ENCODE measurements at regions not wholly inside any gene's neighbourhood (a gene's known extent, or its start where the extent isn't known, plus 50 kb on each side); places are given as distances from the start of the nearest gene placed in this dataset.
A peak's percentile ranks its signal among the peaks of the same experiment; 100 is the strongest.

GRCh38 chr11:19661827-19662226 is 50.8 kb upstream of the NAV2 start:
- H3K36me3 ChIP-seq: no peaks in the 10 kb centered on the region
- H3K27me3 ChIP-seq (replicated peaks): no peaks in the 10 kb centered on the region
- no peak overlapping the region for H3K27ac ChIP-seq
- H3K4me1 ChIP-seq (replicated peaks): peaks cover 6% of the 10 kb centered on the region
- no peak overlapping the region for H3K4me3 ChIP-seq
- H3K9me3 ChIP-seq (replicated peaks): no peaks in the 10 kb centered on the region
- DNase-seq (ENCODE audit: low read depth in 1 of 2, low spot score in 2 of 2): no peak

GRCh38 chr11:19660076-19660475 is 52.6 kb upstream of the NAV2 start:
- Histone ChIP-seq H3K9me3 (replicated peaks) (no peaks in the 10 kb centered on the region), H3K27ac (no peak overlapping the region), H3K27me3 (replicated peaks) (no peaks in the 10 kb centered on the region), H3K4me3 (no peak overlapping the region), H3K4me1 (replicated peaks) (peaks cover 6% of the 10 kb centered on the region), H3K36me3 (no peaks in the 10 kb centered on the region)
- peak; percentile 31 to 46 for DNase-seq (ENCODE audit: low read depth in 1 of 2, low spot score in 2 of 2)

GRCh38 chr11:19659529-19659928 is 53.1 kb upstream of the NAV2 start:
- Histone ChIP-seq H3K27ac (no peak overlapping the region), H3K9me3 (replicated peaks) (no peaks in the 10 kb centered on the region), H3K36me3 (no peaks in the 10 kb centered on the region), H3K27me3 (replicated peaks) (no peaks in the 10 kb centered on the region), H3K4me1 (replicated peaks) (peaks cover 6% of the 10 kb centered on the region), H3K4me3 (no peak overlapping the region)
- DNase-seq (ENCODE audit: low read depth in 1 of 2, low spot score in 2 of 2): no peak

DNA sequence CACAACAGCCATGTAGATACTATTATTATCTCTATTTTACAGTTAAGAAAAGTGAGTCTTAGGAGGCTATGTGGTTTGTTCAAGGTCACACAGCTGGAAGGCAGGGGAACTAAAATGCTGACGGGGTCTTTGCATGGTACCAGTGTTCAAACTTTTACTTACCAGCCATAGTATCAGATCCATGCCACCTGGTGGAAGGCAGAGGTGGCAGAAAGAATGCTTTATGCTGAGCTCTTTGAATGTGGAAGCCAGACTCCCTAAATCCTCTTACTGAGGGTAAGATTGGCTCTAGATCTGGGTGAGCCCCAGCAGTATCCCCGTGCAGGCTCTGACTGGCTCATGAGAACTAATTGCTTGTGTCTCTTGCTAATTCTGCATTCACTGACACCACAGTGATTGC is 54.3 kb upstream of the NAV2 start:
- H3K27me3 ChIP-seq (replicated peaks): no peaks in the 10 kb centered on the region
- no peak for DNase-seq (ENCODE audit: low read depth in 1 of 2, low spot score in 2 of 2)
- no peaks in the 10 kb centered on the region for H3K9me3 ChIP-seq (replicated peaks)
- no peaks in the 10 kb centered on the region for H3K36me3 ChIP-seq
- H3K4me3 ChIP-seq: no peak overlapping the region
- H3K4me1 ChIP-seq (replicated peaks): peaks cover 6% of the 10 kb centered on the region
- H3K27ac ChIP-seq: no peak overlapping the region

GRCh38 chr11:19656140-19656541 is 56.5 kb upstream of the NAV2 start:
- no peak for DNase-seq (ENCODE audit: low read depth in 1 of 2, low spot score in 2 of 2)
- H3K9me3 ChIP-seq (replicated peaks): no peaks in the 10 kb centered on the region
- H3K27ac ChIP-seq: no peak overlapping the region
- no peak overlapping the region for H3K4me3 ChIP-seq
- H3K4me1 ChIP-seq (replicated peaks): peaks cover 6% of the 10 kb centered on the region
- no peaks in the 10 kb centered on the region for H3K36me3 ChIP-seq
- no peaks in the 10 kb centered on the region for H3K27me3 ChIP-seq (replicated peaks)

DNA sequence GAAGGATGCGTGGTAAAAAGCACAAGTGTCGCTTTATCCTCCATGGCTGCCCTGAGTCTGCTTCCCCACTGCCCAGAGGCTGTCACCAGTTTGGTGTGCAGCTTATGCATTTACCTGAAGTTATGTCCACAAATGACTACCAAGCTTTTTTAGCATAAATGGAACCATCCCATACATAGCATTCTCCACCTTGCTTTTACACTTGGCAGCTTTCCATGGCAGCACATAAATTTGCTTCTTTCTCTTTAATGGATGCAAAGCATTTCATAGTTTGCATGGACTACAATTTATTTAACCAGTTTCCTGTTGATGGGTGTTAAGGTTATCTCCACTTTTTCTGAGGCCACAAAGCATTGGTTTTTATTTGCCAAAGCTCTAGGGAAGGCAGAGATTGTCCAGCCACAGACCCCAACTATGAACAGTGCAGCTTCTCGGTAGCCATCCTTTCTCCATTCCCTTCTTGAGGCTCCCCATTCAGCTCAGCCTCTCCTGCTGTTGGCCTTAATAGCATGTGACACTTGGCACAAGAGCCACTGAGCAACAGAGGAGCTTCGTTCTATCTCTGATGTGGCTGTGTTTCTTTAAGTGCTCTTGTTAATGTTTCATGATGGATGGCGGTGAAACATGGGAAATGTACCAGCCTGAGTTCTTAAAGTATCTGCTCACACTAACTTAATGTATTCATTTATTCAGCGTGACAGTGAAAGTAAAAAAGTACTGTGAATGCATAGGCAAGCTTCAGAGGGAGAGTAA is 59.8 kb upstream of the NAV2 start:
- no peaks in the 10 kb centered on the region for H3K4me1 ChIP-seq (replicated peaks)
- H3K4me3 ChIP-seq: no peak overlapping the region
- no peaks in the 10 kb centered on the region for H3K36me3 ChIP-seq
- H3K27ac ChIP-seq: no peak overlapping the region
- DNase-seq (ENCODE audit: low read depth in 1 of 2, low spot score in 2 of 2): no peak
- no peaks in the 10 kb centered on the region for H3K27me3 ChIP-seq (replicated peaks)
- H3K9me3 ChIP-seq (replicated peaks): no peaks in the 10 kb centered on the region

GRCh38 chr11:19651653-19652052 is 61.0 kb upstream of the NAV2 start:
- no peak for DNase-seq (ENCODE audit: low read depth in 1 of 2, low spot score in 2 of 2)
- peaks cover 6% of the 10 kb centered on the region; the same call in 1 of the 2 replicates for H3K4me1 ChIP-seq (replicated peaks)
- no peaks in the 10 kb centered on the region for H3K36me3 ChIP-seq
- H3K4me3 ChIP-seq: no peak overlapping the region
- no peak overlapping the region for H3K27ac ChIP-seq
- H3K27me3 ChIP-seq (replicated peaks): no peaks in the 10 kb centered on the region
- H3K9me3 ChIP-seq (replicated peaks): no peaks in the 10 kb centered on the region

- H3K27ac ChIP-seq: no peak overlapping the region
- no peaks in the 10 kb centered on the region for H3K27me3 ChIP-seq (replicated peaks)
Observed at GRCh38 chr11:19651028-19651427, 61.6 kb upstream of the NAV2 start.

GRCh38 chr11:19650467-19650866 is 62.2 kb upstream of the NAV2 start:
- H3K4me3 ChIP-seq: no peak overlapping the region
- no peak for DNase-seq (ENCODE audit: low read depth in 1 of 2, low spot score in 2 of 2)
- H3K27ac ChIP-seq: no peak overlapping the region
- H3K9me3 ChIP-seq (replicated peaks): no peaks in the 10 kb centered on the region
- peaks cover 7% of the 10 kb centered on the region; the same call in 1 of the 2 replicates for H3K4me1 ChIP-seq (replicated peaks)
- H3K27me3 ChIP-seq (replicated peaks): no peaks in the 10 kb centered on the region
- H3K36me3 ChIP-seq: no peaks in the 10 kb centered on the region

More at GRCh38 chr11:19651028-19651427, 61.6 kb upstream of the NAV2 start:
- H3K4me3 ChIP-seq: no peak overlapping the region
- no peaks in the 10 kb centered on the region for H3K9me3 ChIP-seq (replicated peaks)
- peaks cover 7% of the 10 kb centered on the region; the same call in 1 of the 2 replicates for H3K4me1 ChIP-seq (replicated peaks)
- no peak for DNase-seq (ENCODE audit: low read depth in 1 of 2, low spot score in 2 of 2)
- no peaks in the 10 kb centered on the region for H3K36me3 ChIP-seq

DNA sequence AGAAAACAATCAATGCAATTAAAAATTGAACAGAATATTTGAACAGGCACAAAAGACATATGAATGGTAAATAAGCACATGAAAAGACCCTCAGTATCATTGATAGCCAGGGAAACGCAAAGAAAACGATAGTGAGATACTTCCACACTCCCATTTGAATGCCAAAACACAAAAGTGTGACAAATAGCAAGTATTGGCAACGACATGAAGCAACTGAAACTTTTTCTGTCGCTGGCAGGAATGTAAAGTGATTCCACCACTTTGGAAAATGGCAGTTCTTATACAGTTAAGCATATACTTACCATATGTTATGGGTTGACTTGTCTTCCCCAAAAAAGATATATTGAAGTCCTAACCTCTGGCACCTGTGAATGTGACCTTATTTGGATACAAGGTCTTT is 62.9 kb upstream of the NAV2 start:
- Histone ChIP-seq H3K27me3 (replicated peaks) (no peaks in the 10 kb centered on the region), H3K4me3 (no peak overlapping the region), H3K9me3 (replicated peaks) (no peaks in the 10 kb centered on the region), H3K4me1 (replicated peaks) (peaks cover 7% of the 10 kb centered on the region; the same call in 1 of the 2 replicates), H3K27ac (no peak overlapping the region), H3K36me3 (no peaks in the 10 kb centered on the region)
- DNase-seq (ENCODE audit: low read depth in 1 of 2, low spot score in 2 of 2): no peak

GRCh38 chr11:19648321-19648720 is 64.3 kb upstream of the NAV2 start:
- DNase-seq (ENCODE audit: low read depth in 1 of 2, low spot score in 2 of 2): no peak
- H3K4me1 ChIP-seq (replicated peaks): peaks cover 7% of the 10 kb centered on the region; the same call in 1 of the 2 replicates
- no peaks in the 10 kb centered on the region for H3K9me3 ChIP-seq (replicated peaks)
- H3K27ac ChIP-seq: no peak overlapping the region
- no peaks in the 10 kb centered on the region for H3K27me3 ChIP-seq (replicated peaks)
- no peak overlapping the region for H3K4me3 ChIP-seq
- no peaks in the 10 kb centered on the region for H3K36me3 ChIP-seq

DNA sequence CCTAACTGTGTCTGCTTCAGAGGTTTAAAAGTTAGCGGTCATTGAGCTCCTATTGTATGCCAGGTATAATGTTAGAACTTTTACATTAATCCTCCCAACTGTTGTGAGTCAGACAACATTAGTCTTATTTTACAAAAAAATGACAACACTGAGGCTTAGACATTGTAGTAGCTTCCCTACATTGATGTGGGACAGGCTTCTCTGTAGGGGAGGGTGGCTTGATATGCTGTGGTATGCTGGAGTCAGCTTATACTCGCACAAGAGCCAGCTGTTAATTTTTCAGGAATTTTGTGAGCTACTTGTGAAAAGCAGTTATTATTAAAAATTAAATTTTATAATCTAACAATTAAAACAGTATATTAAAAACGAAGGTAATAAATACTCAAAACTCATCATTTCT is 64.8 kb upstream of the NAV2 start:
- no peak for DNase-seq (ENCODE audit: low read depth in 1 of 2, low spot score in 2 of 2)
- H3K4me1 ChIP-seq (replicated peaks): peaks cover 7% of the 10 kb centered on the region; the same call in 1 of the 2 replicates
- no peaks in the 10 kb centered on the region for H3K36me3 ChIP-seq
- H3K27ac ChIP-seq: no peak overlapping the region
- H3K9me3 ChIP-seq (replicated peaks): no peaks in the 10 kb centered on the region
- H3K27me3 ChIP-seq (replicated peaks): no peaks in the 10 kb centered on the region
- H3K4me3 ChIP-seq: no peak overlapping the region

DNA sequence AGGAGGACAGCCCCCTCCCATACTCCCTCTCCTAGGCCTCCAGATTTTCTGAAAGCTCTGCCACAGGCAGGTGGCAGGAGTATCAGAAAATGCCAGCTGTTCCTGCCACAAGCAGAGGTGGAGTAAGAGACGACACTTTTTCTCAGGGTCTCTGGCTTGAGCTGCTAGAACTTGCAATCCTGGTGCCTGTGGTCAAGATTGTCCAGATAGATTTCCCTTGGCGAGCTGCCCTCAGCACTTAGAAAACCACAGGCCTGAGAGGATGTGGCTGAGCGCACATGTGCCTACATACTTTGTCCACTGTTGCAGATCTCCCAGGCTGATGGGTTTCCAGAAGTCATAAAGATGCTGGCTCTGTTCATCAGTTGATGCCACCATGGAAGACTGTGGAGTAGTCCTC is 65.7 kb upstream of the NAV2 start:
- H3K9me3 ChIP-seq (replicated peaks): no peaks in the 10 kb centered on the region
- no peak overlapping the region for H3K4me3 ChIP-seq
- H3K27me3 ChIP-seq (replicated peaks): no peaks in the 10 kb centered on the region
- DNase-seq (ENCODE audit: low read depth in 1 of 2, low spot score in 2 of 2): peak; percentile 22 to 47
- H3K36me3 ChIP-seq: no peaks in the 10 kb centered on the region
- no peak overlapping the region for H3K27ac ChIP-seq
- peaks cover 7% of the 10 kb centered on the region; the same call in 1 of the 2 replicates for H3K4me1 ChIP-seq (replicated peaks)

DNA sequence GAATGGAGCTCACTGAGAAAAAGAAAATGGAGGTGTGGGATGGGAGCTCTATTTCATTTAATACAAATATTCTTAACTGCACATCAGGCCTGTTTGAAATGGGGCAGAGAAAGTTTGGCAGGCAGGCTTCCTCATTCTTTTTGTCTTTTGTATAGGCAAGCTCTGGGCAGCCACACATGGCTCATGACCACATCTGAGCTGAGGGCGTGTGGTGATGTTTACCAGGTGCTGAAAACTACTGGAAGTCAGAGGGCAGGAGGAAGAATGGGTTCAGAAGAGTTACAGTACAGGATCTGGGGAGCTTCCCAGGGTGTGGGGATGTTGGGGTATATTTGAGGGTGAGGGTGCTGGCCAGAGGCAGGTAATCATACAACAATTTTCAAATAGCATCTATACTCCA is 66.3 kb upstream of the NAV2 start:
- Histone ChIP-seq H3K27me3 (replicated peaks) (no peaks in the 10 kb centered on the region), H3K36me3 (no peaks in the 10 kb centered on the region)
- no peak for DNase-seq (ENCODE audit: low read depth in 1 of 2, low spot score in 2 of 2)

GRCh38 chr11:19644316-19644715 is 68.3 kb upstream of the NAV2 start:
- no peaks in the 10 kb centered on the region for H3K36me3 ChIP-seq
- H3K4me3 ChIP-seq: no peak overlapping the region
- no peak for DNase-seq (ENCODE audit: low read depth in 1 of 2, low spot score in 2 of 2)
- H3K4me1 ChIP-seq (replicated peaks): peaks cover 7% of the 10 kb centered on the region; the same call in 1 of the 2 replicates
- no peaks in the 10 kb centered on the region for H3K9me3 ChIP-seq (replicated peaks)
- H3K27ac ChIP-seq: no peak overlapping the region
- H3K27me3 ChIP-seq (replicated peaks): no peaks in the 10 kb centered on the region

More for the DNA sequence above, 66.3 kb upstream of the NAV2 start:
- H3K27ac ChIP-seq: no peak overlapping the region
- no peaks in the 10 kb centered on the region for H3K9me3 ChIP-seq (replicated peaks)
- no peak overlapping the region for H3K4me3 ChIP-seq
- peaks cover 7% of the 10 kb centered on the region; the same call in 1 of the 2 replicates for H3K4me1 ChIP-seq (replicated peaks)

Data from SJSA1 (cell line).